Right lobe of liver (tissue), 4 donors: ENCODE measurements at regions not wholly inside any gene's neighbourhood (a gene's known extent, or its start where the extent isn't known, plus 50 kb on each side); places are given as distances from the start of the nearest gene placed in this dataset.

ENCODE experiments used
- POLR2A ChIP-seq: fragments of 450-650 bp; IDR thresholded peaks from one replicate; pipeline ENCODE4 v1.6.1; 2017; ENCODE audit warnings: antibody characterized with exemption, mild to moderate bottlenecking
- TF ChIP-seq, protein P1 (sequence below), 4 donors: fragments of 200-600 bp in 3 of 4; fragments of 450-650 bp in 1 of 4; IDR thresholded peaks; one replicate each; pipeline versions ENCODE4 v1.5.1 to v1.8.0; 2016 to 2022; ENCODE audit warnings: antibody characterized with exemption in 4 of 4, mild to moderate bottlenecking in 2 of 4
- donor health status: DM: no; HTN: no; CAD: no.
- donor health status: DM: no; HTN: no; CAD: no.
- donor health status: DM: no; HTN: yes; CAD: no.

DNA sequence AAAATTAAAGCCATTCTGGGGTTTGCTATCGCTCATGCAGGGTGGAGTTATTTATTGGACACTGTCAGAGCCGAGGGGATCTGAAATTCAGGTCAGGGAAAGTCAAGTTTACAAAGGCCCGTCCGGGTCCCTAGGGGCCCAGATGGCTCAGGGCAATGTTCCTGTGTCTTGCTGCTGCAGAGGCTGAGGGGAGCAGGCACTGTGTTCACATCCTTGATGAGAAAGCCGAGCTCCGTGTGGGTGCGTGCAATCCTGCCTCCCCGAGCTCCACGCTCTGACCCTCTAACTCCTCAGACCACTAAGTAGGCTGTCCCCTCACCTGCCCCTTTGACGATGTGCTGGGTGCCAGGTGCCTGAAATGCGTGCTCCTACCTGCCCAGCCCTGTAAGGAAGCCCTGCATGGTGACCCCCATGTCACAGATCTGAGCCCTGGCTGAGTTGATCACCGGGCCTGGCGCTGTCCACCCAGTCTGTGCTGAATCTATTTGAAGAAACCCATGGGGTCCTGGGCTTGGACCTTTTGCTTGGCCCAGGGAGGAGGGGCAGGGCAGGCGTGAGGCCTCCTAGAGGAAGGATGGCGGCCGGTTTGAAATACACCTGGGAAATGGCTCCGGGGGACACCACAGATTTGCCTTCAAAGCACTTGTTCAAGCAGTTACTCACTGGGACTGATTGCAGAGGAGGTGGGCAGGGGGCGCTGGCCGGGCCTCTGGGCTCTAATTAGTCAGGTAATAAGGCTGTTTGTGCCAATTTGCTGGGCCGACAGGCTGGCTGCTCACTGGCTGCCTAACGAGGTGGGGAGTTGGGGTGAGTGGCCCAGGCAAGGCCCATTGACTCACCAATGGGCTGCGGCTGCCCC lies 204.3 kb downstream of the KIF26A start:
- TF ChIP-seq, protein P1, sequence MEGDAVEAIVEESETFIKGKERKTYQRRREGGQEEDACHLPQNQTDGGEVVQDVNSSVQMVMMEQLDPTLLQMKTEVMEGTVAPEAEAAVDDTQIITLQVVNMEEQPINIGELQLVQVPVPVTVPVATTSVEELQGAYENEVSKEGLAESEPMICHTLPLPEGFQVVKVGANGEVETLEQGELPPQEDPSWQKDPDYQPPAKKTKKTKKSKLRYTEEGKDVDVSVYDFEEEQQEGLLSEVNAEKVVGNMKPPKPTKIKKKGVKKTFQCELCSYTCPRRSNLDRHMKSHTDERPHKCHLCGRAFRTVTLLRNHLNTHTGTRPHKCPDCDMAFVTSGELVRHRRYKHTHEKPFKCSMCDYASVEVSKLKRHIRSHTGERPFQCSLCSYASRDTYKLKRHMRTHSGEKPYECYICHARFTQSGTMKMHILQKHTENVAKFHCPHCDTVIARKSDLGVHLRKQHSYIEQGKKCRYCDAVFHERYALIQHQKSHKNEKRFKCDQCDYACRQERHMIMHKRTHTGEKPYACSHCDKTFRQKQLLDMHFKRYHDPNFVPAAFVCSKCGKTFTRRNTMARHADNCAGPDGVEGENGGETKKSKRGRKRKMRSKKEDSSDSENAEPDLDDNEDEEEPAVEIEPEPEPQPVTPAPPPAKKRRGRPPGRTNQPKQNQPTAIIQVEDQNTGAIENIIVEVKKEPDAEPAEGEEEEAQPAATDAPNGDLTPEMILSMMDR (IDR thresholded peaks at IDR 0.05): no peak
- no peak for TF ChIP-seq POLR2A
